ENCODE measurements at regions not wholly inside any gene's neighbourhood (a gene's known extent, or its start where the extent isn't known, plus 50 kb on each side); places are given as distances from the start of the nearest gene placed in this dataset.

GRCh38 chr5:159610966-159611579 is 280.8 kb upstream of the IL12B start (continued):
- TF ChIP-seq REST (IDR thresholded peaks at IDR 0.05; ENCODE audit: borderline replicate concordance) (no peak), REST (CRISPR knock-in tag; IDR thresholded peaks at IDR 0.05; ENCODE audit: low read depth) (no peak), MTA3 (IDR thresholded peaks at IDR 0.05; ENCODE audit: borderline replicate concordance) (no peak), CCAR2 (IDR thresholded peaks at IDR 0.05; ENCODE audit: low read depth, low read length) (no peak), RFX7 (CRISPR knock-in tag; IDR thresholded peaks at IDR 0.05) (no peak), POLR2AphosphoS5 (IDR thresholded peaks at IDR 0.05; ENCODE audit: control insufficient read depth, insufficient read depth, low read depth, low read length) (no peak), PHTF2 (CRISPR knock-in tag; IDR thresholded peaks at IDR 0.05) (no peak), BCL6 (CRISPR knock-in tag; IDR thresholded peaks at IDR 0.05) (no peak), PRPF4 (IDR thresholded peaks at IDR 0.05; ENCODE audit: insufficient read depth, low read depth, low read length, poor library complexity, severe bottlenecking) (no peak), TAF9B (IDR thresholded peaks at IDR 0.05; ENCODE audit: partially characterized antibody) (no peak), ZNF133 (CRISPR knock-in tag; IDR thresholded peaks at IDR 0.05) (no peak)
- TF ChIP-seq, protein P1, sequence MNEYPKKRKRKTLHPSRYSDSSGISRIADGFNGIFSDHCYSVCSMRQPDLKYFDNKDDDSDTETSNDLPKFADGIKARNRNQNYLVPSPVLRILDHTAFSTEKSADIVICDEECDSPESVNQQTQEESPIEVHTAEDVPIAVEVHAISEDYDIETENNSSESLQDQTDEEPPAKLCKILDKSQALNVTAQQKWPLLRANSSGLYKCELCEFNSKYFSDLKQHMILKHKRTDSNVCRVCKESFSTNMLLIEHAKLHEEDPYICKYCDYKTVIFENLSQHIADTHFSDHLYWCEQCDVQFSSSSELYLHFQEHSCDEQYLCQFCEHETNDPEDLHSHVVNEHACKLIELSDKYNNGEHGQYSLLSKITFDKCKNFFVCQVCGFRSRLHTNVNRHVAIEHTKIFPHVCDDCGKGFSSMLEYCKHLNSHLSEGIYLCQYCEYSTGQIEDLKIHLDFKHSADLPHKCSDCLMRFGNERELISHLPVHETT (CRISPR knock-in tag; conservative IDR thresholded peaks at IDR 0.05 in 1 of 2, IDR thresholded peaks at IDR 0.05 in 1 of 2), result no peak
- TF ChIP-seq, protein P2, sequence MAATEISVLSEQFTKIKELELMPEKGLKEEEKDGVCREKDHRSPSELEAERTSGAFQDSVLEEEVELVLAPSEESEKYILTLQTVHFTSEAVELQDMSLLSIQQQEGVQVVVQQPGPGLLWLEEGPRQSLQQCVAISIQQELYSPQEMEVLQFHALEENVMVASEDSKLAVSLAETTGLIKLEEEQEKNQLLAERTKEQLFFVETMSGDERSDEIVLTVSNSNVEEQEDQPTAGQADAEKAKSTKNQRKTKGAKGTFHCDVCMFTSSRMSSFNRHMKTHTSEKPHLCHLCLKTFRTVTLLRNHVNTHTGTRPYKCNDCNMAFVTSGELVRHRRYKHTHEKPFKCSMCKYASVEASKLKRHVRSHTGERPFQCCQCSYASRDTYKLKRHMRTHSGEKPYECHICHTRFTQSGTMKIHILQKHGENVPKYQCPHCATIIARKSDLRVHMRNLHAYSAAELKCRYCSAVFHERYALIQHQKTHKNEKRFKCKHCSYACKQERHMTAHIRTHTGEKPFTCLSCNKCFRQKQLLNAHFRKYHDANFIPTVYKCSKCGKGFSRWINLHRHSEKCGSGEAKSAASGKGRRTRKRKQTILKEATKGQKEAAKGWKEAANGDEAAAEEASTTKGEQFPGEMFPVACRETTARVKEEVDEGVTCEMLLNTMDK (IDR thresholded peaks at IDR 0.05; ENCODE audit: borderline replicate concordance, insufficient read depth, low read depth, low read length, poor library complexity, severe bottlenecking), result no peak
